HG03354 (cell line): ENCODE measurements at regions not wholly inside any gene's neighbourhood (a gene's known extent, or its start where the extent isn't known, plus 50 kb on each side); places are given as distances from the start of the nearest gene placed in this dataset.
"Not testable (repeated sequence)": the region's sequence is repeated elsewhere in the genome, so short reads cannot be mapped to it uniquely, and the experiment has no call there.

Experiments used
- ATAC-seq: cut with Tn5 transposase; IDR thresholded peaks from one replicate; pipeline ENCODE4 v1.9.1; 2021; ENCODE audit warnings: mild to moderate bottlenecking; ENCODE audit not compliant: unreplicated experiment, poor library complexity, severe bottlenecking

GRCh38 chrX:95945528-95945927, 739.1 kb upstream of the DIAPH2 start:
- ATAC-seq = no peak

GRCh38 chrX:95949588-95949987, 735.1 kb upstream of the DIAPH2 start:
- ATAC-seq = no peak

- no peak for ATAC-seq
Observed at GRCh38 chrX:95950679-95951078, 734.0 kb upstream of the DIAPH2 start.

GRCh38 chrX:95953564-95953963, 731.1 kb upstream of the DIAPH2 start:
- ATAC-seq = no peak

GRCh38 chrX:95956745-95957144, 727.9 kb upstream of the DIAPH2 start:
- no peak for ATAC-seq

- ATAC-seq = not testable (repeated sequence)
Observed at GRCh38 chrX:95973456-95974095, 711.1 kb upstream of the DIAPH2 start.

- ATAC-seq = no peak
Observed at GRCh38 chrX:95974096-95974470, 710.6 kb upstream of the DIAPH2 start.

GRCh38 chrX:95974890-95975289, 709.8 kb upstream of the DIAPH2 start:
- no peak for ATAC-seq

GRCh38 chrX:95995583-95995982, 689.1 kb upstream of the DIAPH2 start:
- ATAC-seq = no peak

- ATAC-seq = no peak
Observed at GRCh38 chrX:95996294-95996693, 688.3 kb upstream of the DIAPH2 start.

- no peak for ATAC-seq
Observed at GRCh38 chrX:96002431-96002830, 682.2 kb upstream of the DIAPH2 start.

- no peak for ATAC-seq
Observed at GRCh38 chrX:96004386-96004785, 680.3 kb upstream of the DIAPH2 start.

- no peak for ATAC-seq
Observed at GRCh38 chrX:96006281-96006680, 678.4 kb upstream of the DIAPH2 start.

- ATAC-seq = no peak
Observed at GRCh38 chrX:96027407-96027806, 657.2 kb upstream of the DIAPH2 start.

GRCh38 chrX:96052078-96052477, 632.6 kb upstream of the DIAPH2 start:
- ATAC-seq = no peak

GRCh38 chrX:96081891-96082290, 602.8 kb upstream of the DIAPH2 start:
- no peak for ATAC-seq

GRCh38 chrX:96094616-96095015, 590.0 kb upstream of the DIAPH2 start:
- ATAC-seq = no peak

- no peak for ATAC-seq
Observed at GRCh38 chrX:96098471-96098870, 586.2 kb upstream of the DIAPH2 start.

GRCh38 chrX:96102997-96103396, 581.6 kb upstream of the DIAPH2 start:
- ATAC-seq = no peak

GRCh38 chrX:96112689-96113088, 572.0 kb upstream of the DIAPH2 start:
- ATAC-seq = no peak

- ATAC-seq = no peak
Observed at GRCh38 chrX:96126182-96126581, 558.5 kb upstream of the DIAPH2 start.

GRCh38 chrX:96128058-96128457, 556.6 kb upstream of the DIAPH2 start:
- ATAC-seq = not testable (repeated sequence)
